Subcutaneous abdominal adipose tissue (tissue), 5 donors: ENCODE measurements at regions not wholly inside any gene's neighbourhood (a gene's known extent, or its start where the extent isn't known, plus 50 kb on each side); places are given as distances from the start of the nearest gene placed in this dataset.

Source experiments
- H3K27ac ChIP-seq: one replicate; pipeline ENCODE4 v1.7.0; 2013; ENCODE audit warnings: low read depth, mild to moderate bottlenecking, inconsistent platforms, low read length, moderate library complexity
- H3K27me3 ChIP-seq, 5 donors: one replicate each; pipeline ENCODE4 v1.7.0; 2013; ENCODE audit warnings: low read length in 5 of 5, inconsistent platforms in 1 of 5; ENCODE audit not compliant: control insufficient read depth in 5 of 5, insufficient read depth in 4 of 5
- H3K36me3 ChIP-seq, 5 donors: one replicate each; pipeline ENCODE4 v1.7.0; 2013; ENCODE audit warnings: low read length in 5 of 5; ENCODE audit not compliant: control insufficient read depth in 5 of 5, insufficient read depth in 5 of 5
- H3K4me1 ChIP-seq, 5 donors: one replicate each; pipeline ENCODE4 v1.7.0; 2013; ENCODE audit warnings: low read length in 5 of 5, mild to moderate bottlenecking in 3 of 5, moderate library complexity in 1 of 5; ENCODE audit not compliant: control insufficient read depth in 5 of 5, insufficient read depth in 5 of 5
- H3K4me3 ChIP-seq, 5 donors: one replicate each; pipeline ENCODE4 v1.7.0; 2013; ENCODE audit warnings: low read length in 5 of 5, low read depth in 1 of 5
- H3K9ac ChIP-seq, 5 donors: one replicate each; pipeline ENCODE4 v1.7.0; 2013; ENCODE audit warnings: low read length in 5 of 5, mild to moderate bottlenecking in 4 of 5, moderate library complexity in 3 of 5
- H3K9me3 ChIP-seq, 5 donors: one replicate each; pipeline ENCODE4 v1.7.0; 2013; ENCODE audit warnings: low read length in 5 of 5; ENCODE audit not compliant: control insufficient read depth in 5 of 5
- donor health status: healthy.
- donor health status: healthy.
- donor health status: healthy.
- donor health status: healthy.
- donor health status: healthy.

GRCh38 chr5:98721231-98721928, 52.1 kb upstream of the RGMB start:
- Histone ChIP-seq H3K27me3 (no peaks in the 10 kb centered on the region), H3K36me3 (no peaks in the 10 kb centered on the region), H3K4me1 (no peaks in the 10 kb centered on the region), H3K4me3 (no peak overlapping the region), H3K9me3 (no peaks in the 10 kb centered on the region), H3K9ac (no peak overlapping the region), H3K27ac (no peak overlapping the region)

GRCh38 chr5:98722188-98722587, 51.3 kb upstream of the RGMB start:
- no peak overlapping the region for H3K27ac ChIP-seq

GRCh38 chr5:98723061-98723460, 50.4 kb upstream of the RGMB start:
- no peak overlapping the region for H3K27ac ChIP-seq
- no peaks in the 10 kb centered on the region for H3K27me3 ChIP-seq
- H3K4me3 ChIP-seq = no peak overlapping the region
- no peaks in the 10 kb centered on the region for H3K36me3 ChIP-seq
- no peaks in the 10 kb centered on the region for H3K9me3 ChIP-seq
- H3K9ac ChIP-seq = no peak overlapping the region
- no peaks in the 10 kb centered on the region for H3K4me1 ChIP-seq

More at GRCh38 chr5:98722188-98722587, 51.3 kb upstream of the RGMB start:
- H3K4me3 ChIP-seq = no peak overlapping the region
- H3K27me3 ChIP-seq = no peaks in the 10 kb centered on the region
- no peak overlapping the region for H3K9ac ChIP-seq
- no peaks in the 10 kb centered on the region for H3K9me3 ChIP-seq
- H3K36me3 ChIP-seq = no peaks in the 10 kb centered on the region
- H3K4me1 ChIP-seq = no peaks in the 10 kb centered on the region
